K562 (cell line): ENCODE measurements at regions not wholly inside any gene's neighbourhood (a gene's known extent, or its start where the extent isn't known, plus 50 kb on each side); places are given as distances from the start of the nearest gene placed in this dataset.

Experiments
- ATAC-seq: fragments of 200-7000 bp; cut with Tn5 transposase; 3 replicates; pipeline ENCODE4 v1.9.1; 2020; ENCODE audit warnings: moderate library complexity
- BruUV-seq: library from RNA; stranded (reverse); fragments of 400-500 nt; replicated peaks from 2 replicates; lab custom pipeline; 2021; lab: Mats Ljungman, UMichigan
- CTCF ChIA-PET: fragments of 300-600 bp; formaldehyde crosslinking; extraction: SDS; loops from one replicate; lab custom pipeline; 2021; ENCODE audit warnings: low intra/inter-chr PET ratio; lab: Yijun Ruan, JAX
- POLR2A ChIA-PET: fragments of 300-600, 350-650 bp; sonication (Branson Sonifier 250); formaldehyde crosslinking; extraction: SDS; loops from one replicate; lab custom pipeline; 2021; ENCODE audit warnings: antibody characterized with exemption, inconsistent platforms; lab: Yijun Ruan, JAX
- DNase-seq, 4 experiments: peaks; one replicate each; pipeline versions ENCODE4 v3.0.0 to v3.0.0-alpha.2; 2011 to 2018; ENCODE audit warnings: low spot score in 3 of 4, mixed read lengths in 3 of 4; ENCODE audit errors: extremely low read depth in 1 of 4
- FAIRE-seq: peaks from 2 replicates; lab custom pipeline; 2011; peaks lifted over from hg19 to GRCh38; lab: Jason Lieb, UNC
- H2AFZ ChIP-seq: 2 replicates; pipeline ENCODE4 v1.6.0; 2011; ENCODE audit warnings: low read depth, low read length, control low read depth, inconsistent platforms
- H3K27ac ChIP-seq: fragments of 200-600 bp; 3 replicates; pipeline ENCODE4 v1.8.0; 2011; ENCODE audit warnings: low read depth, mild to moderate bottlenecking, control low read depth, inconsistent platforms, low read length, moderate library complexity, mixed read lengths; ENCODE audit errors: extremely low read depth
- H3K27me3 ChIP-seq, 2 experiments: fragments of 300-600 bp in 1 of 2; 2 replicates in 1 of 2; 3 replicates in 1 of 2; pipeline versions ENCODE4 v1.6.0 to v1.8.0; 2011; ENCODE audit warnings: inconsistent platforms in 2 of 2, low read length in 2 of 2, mild to moderate bottlenecking in 1 of 2, mixed read lengths in 1 of 2, moderate library complexity in 1 of 2; ENCODE audit not compliant: control insufficient read depth in 2 of 2, insufficient read depth in 2 of 2
- H3K36me3 ChIP-seq: fragments of 300-600 bp; 3 replicates; pipeline ENCODE4 v1.8.0; 2011; ENCODE audit warnings: mild to moderate bottlenecking, low read length, inconsistent platforms; ENCODE audit not compliant: control insufficient read depth, insufficient read depth
- H3K4me1 ChIP-seq, 2 experiments: fragments of 200-600 bp in 1 of 2; replicated peaks in 1 of 2; 2 replicates in 1 of 2; 3 replicates in 1 of 2; pipeline versions ENCODE4 v1.5.1 to v1.8.0; 2011; ENCODE audit warnings: inconsistent platforms in 2 of 2, low read length in 2 of 2, mild to moderate bottlenecking in 1 of 2, mixed read lengths in 1 of 2, moderate library complexity in 1 of 2; ENCODE audit not compliant: control insufficient read depth in 2 of 2, insufficient read depth in 2 of 2
- H3K4me2 ChIP-seq: 2 replicates; pipeline ENCODE4 v1.6.1; 2011; ENCODE audit warnings: low read length, control low read depth, inconsistent platforms, mixed read lengths; ENCODE audit not compliant: insufficient read depth
- H3K4me3 ChIP-seq: fragments of 200-600 bp; sonication (generic), shearing (Covaris generic); 2 replicates; pipeline ENCODE4 v1.5.1; 2016; ENCODE audit warnings: control low read depth, inconsistent platforms
- H3K79me2 ChIP-seq: fragments of 200-600 bp; 3 replicates; pipeline ENCODE4 v1.8.0; 2011; ENCODE audit warnings: low read length, inconsistent platforms; ENCODE audit not compliant: control insufficient read depth, insufficient read depth
- H3K9ac ChIP-seq, 2 experiments: 2 replicates each; pipeline versions ENCODE4 v1.6.0 to v1.6.1; 2011; ENCODE audit warnings: low read depth in 2 of 2, low read length in 2 of 2, control low read depth in 1 of 2, inconsistent platforms in 1 of 2, mild to moderate bottlenecking in 1 of 2, mixed read lengths in 1 of 2; ENCODE audit not compliant: insufficient read depth in 1 of 2
- H3K9me1 ChIP-seq: one replicate; pipeline ENCODE4 v1.6.0; 2011; ENCODE audit warnings: inconsistent platforms, mild to moderate bottlenecking, low read length, moderate library complexity; ENCODE audit not compliant: control insufficient read depth, insufficient read depth
- H3K9me3 ChIP-seq: replicated peaks from 2 replicates; pipeline ENCODE4 v1.5.1; 2011; ENCODE audit warnings: low read depth, low read length, inconsistent platforms; ENCODE audit not compliant: control insufficient read depth, insufficient read depth
- H4K20me1 ChIP-seq: replicated peaks from 2 replicates; pipeline ENCODE4 v1.6.1; 2011; ENCODE audit warnings: low read length, inconsistent platforms, mixed read lengths; ENCODE audit not compliant: control insufficient read depth, insufficient read depth
- FOXK1 ChIP-seq: sonication (generic); formaldehyde crosslinking; IDR thresholded peaks from 2 replicates; pipeline ENCODE4 v1.8.0; 2022; ENCODE audit warnings: missing genetic modification reagents, mild to moderate bottlenecking, borderline replicate concordance
- RFX7 ChIP-seq: fragments of 250-450 bp; sonication (Bioruptor Pico); IDR thresholded peaks from 2 replicates; pipeline ENCODE4 v1.5.1; 2021; ENCODE audit warnings: mild to moderate bottlenecking
- SPI1 ChIP-seq: IDR thresholded peaks from 2 replicates; pipeline ENCODE4 v1.6.1; 2011; ENCODE audit warnings: low read depth, low read length, control low read depth, borderline replicate concordance
- ZKSCAN8 ChIP-seq: fragments of 200-800 bp; sonication (Bioruptor generic); IDR thresholded peaks from 2 replicates; pipeline ENCODE4 v1.6.1; 2016; ENCODE audit warnings: missing genetic modification characterization, missing compliant biosample characterization
- WGBS: fragments of 100-300 bp; shearing (Covaris generic); methylation state at CpG from one replicate; pipeline ENCODE4 v1.1.6; 2016; ENCODE audit warnings: low coverage, mixed read lengths; ENCODE audit not compliant: insufficient coverage; ENCODE audit errors: missing lambda C conversion rate; 5-methylcytosine and 5-hydroxymethylcytosine counted together
- in situ Hi-C: fragments of 300-500 bp; cut with MboI; formaldehyde crosslinking; loops from 4 replicates; pipeline ENCODE4 v1.15.0; 2018; ENCODE audit warnings: inconsistent platforms, mixed read lengths
- intact Hi-C: fragments of 100-400 bp; cut with micrococcal nuclease; formaldehyde crosslinking; loops from 2 replicates; pipeline ENCODE4 v1.14.2; 2022
- TF ChIP-seq, protein P1 (sequence below): sonication (generic); formaldehyde crosslinking; IDR thresholded peaks from 2 replicates; pipeline ENCODE4 v1.8.1; 2022; ENCODE audit warnings: missing genetic modification reagents
- TF ChIP-seq, protein P2 (sequence below), 2 experiments: fragments of 450-650 bp; IDR thresholded peaks; 2 replicates each; pipeline ENCODE4 v1.6.1; 2016

DNA sequence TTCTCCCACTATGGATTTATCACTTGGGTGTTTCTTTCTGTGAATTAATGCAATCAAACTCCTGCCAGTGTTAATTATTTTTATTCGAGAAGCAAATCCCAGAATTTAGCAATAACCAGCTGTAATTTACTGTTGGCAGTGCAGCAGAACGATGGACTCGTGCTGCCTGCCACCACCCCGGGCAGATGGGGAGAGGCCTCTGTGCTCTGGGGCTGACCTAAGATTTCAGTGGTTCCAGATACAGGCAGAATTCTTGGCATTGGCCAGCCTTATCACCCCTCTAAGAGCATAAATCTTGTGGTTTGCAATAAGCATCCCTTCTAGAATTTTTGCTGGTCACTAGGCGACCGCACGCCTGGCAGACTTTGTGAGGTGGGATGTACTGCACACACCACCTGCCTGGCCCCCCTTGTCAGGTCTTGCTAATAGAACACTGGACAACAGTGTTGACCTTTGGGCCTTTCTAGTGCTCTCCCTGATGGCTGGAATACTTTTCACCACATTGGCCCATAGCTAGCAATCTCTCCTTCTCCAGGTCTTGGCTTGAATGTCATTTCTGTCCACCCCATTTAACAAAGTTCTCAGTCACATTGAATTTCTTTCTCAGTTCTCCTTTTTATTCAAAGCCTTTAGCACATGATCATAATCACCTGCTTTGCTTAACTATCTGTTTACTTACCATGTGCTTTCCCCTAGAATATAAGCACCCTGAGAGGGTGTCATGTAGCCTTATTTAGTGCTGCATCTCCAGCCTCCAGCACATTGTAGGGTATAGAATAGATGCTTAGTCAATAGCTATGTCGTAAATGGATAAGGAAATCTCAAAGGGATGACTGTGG is 122.1 kb upstream of the DYNLRB2 start (continued):
- no peak for TF ChIP-seq FOXK1 (CRISPR knock-in tag)
- TF ChIP-seq, protein P1, sequence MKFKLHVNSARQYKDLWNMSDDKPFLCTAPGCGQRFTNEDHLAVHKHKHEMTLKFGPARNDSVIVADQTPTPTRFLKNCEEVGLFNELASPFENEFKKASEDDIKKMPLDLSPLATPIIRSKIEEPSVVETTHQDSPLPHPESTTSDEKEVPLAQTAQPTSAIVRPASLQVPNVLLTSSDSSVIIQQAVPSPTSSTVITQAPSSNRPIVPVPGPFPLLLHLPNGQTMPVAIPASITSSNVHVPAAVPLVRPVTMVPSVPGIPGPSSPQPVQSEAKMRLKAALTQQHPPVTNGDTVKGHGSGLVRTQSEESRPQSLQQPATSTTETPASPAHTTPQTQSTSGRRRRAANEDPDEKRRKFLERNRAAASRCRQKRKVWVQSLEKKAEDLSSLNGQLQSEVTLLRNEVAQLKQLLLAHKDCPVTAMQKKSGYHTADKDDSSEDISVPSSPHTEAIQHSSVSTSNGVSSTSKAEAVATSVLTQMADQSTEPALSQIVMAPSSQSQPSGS, result no peak
- no peak for TF ChIP-seq RFX7 (CRISPR knock-in tag)
- TF ChIP-seq, all 486 proteins: peak for 0

DNA sequence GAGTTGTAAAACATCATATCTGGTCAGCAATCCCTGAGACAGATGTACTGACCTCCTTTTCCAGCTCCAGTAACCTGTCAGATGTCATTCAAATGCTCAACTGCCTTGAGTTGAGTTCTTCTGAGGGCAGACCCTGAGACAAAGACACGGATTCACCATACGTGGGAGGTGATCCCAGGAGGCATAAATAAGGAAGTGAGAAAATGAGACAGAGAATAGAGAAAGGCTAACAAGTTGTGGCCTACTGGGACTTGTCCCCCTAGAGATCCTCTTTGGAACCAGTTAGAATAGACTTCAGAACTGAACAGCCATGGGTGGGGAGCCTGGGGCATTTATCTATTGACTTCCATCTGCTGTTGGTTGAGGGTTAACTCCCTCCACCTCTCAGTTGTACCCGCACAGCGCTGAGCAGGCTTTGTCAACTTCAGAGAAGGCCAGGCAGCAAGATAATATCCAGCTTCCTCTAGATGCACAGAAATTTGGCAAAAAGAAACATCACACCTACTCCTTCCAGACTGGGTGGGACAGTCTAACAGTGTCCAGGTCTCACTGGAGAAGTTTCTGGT is 123.0 kb upstream of the DYNLRB2 start:
- ATAC-seq, result peak; percentile 31; the same call in 2 of the 3 replicates
- Histone ChIP-seq H3K9me1 (no peaks in the 10 kb centered on the region), H2AFZ (no peak overlapping the region), H3K4me1 (no peaks in the 10 kb centered on the region), H3K4me3 (no peak overlapping the region), H3K79me2 (no peaks in the 10 kb centered on the region), H3K27me3 (no peaks in the 10 kb centered on the region), H3K9ac (no peak overlapping the region), H4K20me1 (no peaks in the 10 kb centered on the region), H3K9me3 (no peaks in the 10 kb centered on the region), H3K36me3 (no peaks in the 10 kb centered on the region), H3K4me2 (no peak overlapping the region), H3K27ac (no peak overlapping the region)
- peak in 1 of 4 experiments; percentile 11 for DNase-seq
- in situ Hi-C loops, result no loop called here
- TF ChIP-seq, protein P2, sequence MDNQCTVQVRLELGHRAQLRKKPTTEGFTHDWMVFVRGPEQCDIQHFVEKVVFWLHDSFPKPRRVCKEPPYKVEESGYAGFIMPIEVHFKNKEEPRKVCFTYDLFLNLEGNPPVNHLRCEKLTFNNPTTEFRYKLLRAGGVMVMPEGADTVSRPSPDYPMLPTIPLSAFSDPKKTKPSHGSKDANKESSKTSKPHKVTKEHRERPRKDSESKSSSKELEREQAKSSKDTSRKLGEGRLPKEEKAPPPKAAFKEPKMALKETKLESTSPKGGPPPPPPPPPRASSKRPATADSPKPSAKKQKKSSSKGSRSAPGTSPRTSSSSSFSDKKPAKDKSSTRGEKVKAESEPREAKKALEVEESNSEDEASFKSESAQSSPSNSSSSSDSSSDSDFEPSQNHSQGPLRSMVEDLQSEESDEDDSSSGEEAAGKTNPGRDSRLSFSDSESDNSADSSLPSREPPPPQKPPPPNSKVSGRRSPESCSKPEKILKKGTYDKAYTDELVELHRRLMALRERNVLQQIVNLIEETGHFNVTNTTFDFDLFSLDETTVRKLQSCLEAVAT (IDR thresholded peaks at IDR 0.05), result no peak
- TF ChIP-seq SPI1, result 0 out of 2 replicates have a peak, but pooled peaks have one; percentile 16
- TF ChIP-seq ZKSCAN8 (CRISPR knock-in tag), result no peak
- WGBS, result 0% methylated on average over 4 of the region's 4 CpGs
- intact Hi-C loops, result no loop called here
- FAIRE-seq, result no peak
- POLR2A ChIA-PET, result interaction anchor here (0.8 kb wide), 1 partner anchor 8 kb away, joined by 3 read pairs; no protein-coding TSS in a partner anchor
- no TSS peak for BruUV-seq
- CTCF ChIA-PET, result no interaction called here
